GM12872 (cell line): ENCODE measurements at regions not wholly inside any gene's neighbourhood (a gene's known extent, or its start where the extent isn't known, plus 50 kb on each side); places are given as distances from the start of the nearest gene placed in this dataset.

Experiments used
- CTCF ChIP-seq: IDR thresholded peaks from 3 replicates; pipeline ENCODE4 v1.5.1; 2011; ENCODE audit warnings: low read depth, mild to moderate bottlenecking, low read length, moderate library complexity; ENCODE audit not compliant: insufficient read depth

GRCh38 chr20:12210591-12210990, 292.9 kb downstream of the BTBD3 start:
- TF ChIP-seq CTCF: no peak

- TF ChIP-seq CTCF: no peak
Observed at GRCh38 chr20:12211361-12211760, 293.7 kb downstream of the BTBD3 start.

GRCh38 chr20:12217382-12217781, 299.7 kb downstream of the BTBD3 start:
- TF ChIP-seq CTCF: no peak

GRCh38 chr20:12219798-12220197, 302.1 kb downstream of the BTBD3 start:
- no peak for TF ChIP-seq CTCF

GRCh38 chr20:12223057-12223456, 305.4 kb downstream of the BTBD3 start:
- TF ChIP-seq CTCF: no peak

- TF ChIP-seq CTCF: no peak
Observed at GRCh38 chr20:12225898-12226297, 308.2 kb downstream of the BTBD3 start.

- no peak for TF ChIP-seq CTCF
Observed at GRCh38 chr20:12229891-12230290, 312.2 kb downstream of the BTBD3 start.

GRCh38 chr20:12237772-12238171, 320.1 kb downstream of the BTBD3 start:
- no peak for TF ChIP-seq CTCF
